Uterus (tissue), 3 donors: ENCODE measurements at regions not wholly inside any gene's neighbourhood (a gene's known extent, or its start where the extent isn't known, plus 50 kb on each side); places are given as distances from the start of the nearest gene placed in this dataset.
A peak's percentile ranks its signal among the peaks of the same experiment; 100 is the strongest.

Experiments
- DNase-seq, 2 donors: peaks; one replicate each; pipeline ENCODE4 v3.0.0-alpha.2; 2019 to 2020
- H3K27ac ChIP-seq, 2 donors: fragments of 200-600 bp; sonication (generic); 1 replicate in 1 of 2; 2 replicates in 1 of 2; pipeline ENCODE4 v1.5.1; 2016 to 2018
- H3K27me3 ChIP-seq, 2 donors: fragments of 200-600 bp; sonication (generic); one replicate each; pipeline ENCODE4 v1.5.1; 2018 to 2019; ENCODE audit warnings: control low read depth in 1 of 2
- H3K36me3 ChIP-seq, 2 donors: fragments of 200-600 bp; sonication (generic); one replicate each; pipeline ENCODE4 v1.5.1; 2019; ENCODE audit warnings: control low read depth in 1 of 2
- H3K4me1 ChIP-seq, 2 donors: fragments of 200-600 bp; sonication (generic); one replicate each; pipeline ENCODE4 v1.5.1; 2018 to 2019; ENCODE audit warnings: control low read depth in 1 of 2
- H3K4me3 ChIP-seq, 2 donors: fragments of 200-600 bp; sonication (generic); 1 replicate in 1 of 2; 2 replicates in 1 of 2; pipeline ENCODE4 v1.5.1; 2018 to 2019; ENCODE audit warnings: mild to moderate bottlenecking in 1 of 2
- H3K9me3 ChIP-seq, 2 donors: fragments of 200-600 bp; sonication (generic); one replicate each; pipeline ENCODE4 v1.5.1; 2019; ENCODE audit warnings: control low read depth in 1 of 2
- CTCF ChIP-seq, 4 experiments: fragments of 200-600 bp in 2 of 4; fragments of 450-650 bp in 2 of 4; sonication (generic) in 2 of 4; IDR thresholded peaks; one replicate each; pipeline ENCODE4 v1.5.1; 2016 to 2019; ENCODE audit warnings: antibody characterized with exemption in 4 of 4, mild to moderate bottlenecking in 2 of 4, moderate library complexity in 1 of 4
- POLR2A ChIP-seq, 2 donors: fragments of 450-650 bp; IDR thresholded peaks; one replicate each; pipeline ENCODE4 v1.6.1; 2016; ENCODE audit warnings: antibody characterized with exemption in 2 of 2, mild to moderate bottlenecking in 1 of 2, moderate library complexity in 1 of 2
- intact Hi-C: fragments of 100-400 bp; cut with DNase I; formaldehyde crosslinking; loops from one replicate; pipeline ENCODE4 v1.15.1; 2023; ENCODE audit warnings: low total_unique reads
- donor health status: DM: yes; HTN: yes; CAD: no.

GRCh38 chr12:28830491-28830890 is 318.6 kb upstream of the FAR2 start:
- H3K36me3 ChIP-seq, result no peaks in the 10 kb centered on the region
- no peaks in the 10 kb centered on the region for H3K27me3 ChIP-seq
- TF ChIP-seq POLR2A (IDR thresholded peaks at IDR 0.05), result no peak
- no peak for TF ChIP-seq CTCF (IDR thresholded peaks at IDR 0.05)
- H3K4me1 ChIP-seq, result no peaks in the 10 kb centered on the region
- H3K9me3 ChIP-seq, result no peaks in the 10 kb centered on the region
- intact Hi-C loops, result no loop called here
- no peak overlapping the region for H3K4me3 ChIP-seq
- no peak overlapping the region for H3K27ac ChIP-seq
- DNase-seq, result no peak

GRCh38 chr12:28844718-28845117 is 304.4 kb upstream of the FAR2 start:
- no peak for DNase-seq
- TF ChIP-seq POLR2A (IDR thresholded peaks at IDR 0.05), result no peak
- TF ChIP-seq CTCF (IDR thresholded peaks at IDR 0.05), result no peak
- Histone ChIP-seq H3K36me3 (no peaks in the 10 kb centered on the region), H3K27ac (no peak overlapping the region), H3K9me3 (no peaks in the 10 kb centered on the region), H3K4me3 (no peak overlapping the region), H3K27me3 (no peaks in the 10 kb centered on the region), H3K4me1 (no peaks in the 10 kb centered on the region)
- intact Hi-C loops, result no loop called here

DNA sequence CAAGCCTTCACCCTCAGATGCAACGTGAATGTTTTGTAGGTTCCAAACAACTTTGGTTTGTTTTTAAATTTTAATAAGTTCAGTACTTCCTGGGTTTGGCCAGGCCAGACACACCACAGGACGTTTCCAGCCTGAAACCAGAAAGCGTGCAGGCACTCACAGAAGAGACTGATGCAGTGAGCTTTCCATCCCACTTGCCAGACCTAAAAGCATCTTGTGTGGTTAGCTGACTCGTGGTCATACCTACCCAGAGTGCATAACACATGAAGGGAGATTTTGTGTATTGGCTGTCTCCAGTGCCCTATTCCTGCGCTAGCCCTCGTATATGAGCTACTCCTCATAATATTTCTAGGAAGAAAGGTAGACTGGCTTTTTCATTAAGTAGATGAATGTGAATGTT is 297.3 kb upstream of the FAR2 start:
- H3K36me3 ChIP-seq, result no peaks in the 10 kb centered on the region
- H3K27me3 ChIP-seq, result no peaks in the 10 kb centered on the region
- intact Hi-C loops, result no loop called here
- H3K4me3 ChIP-seq, result no peak overlapping the region
- H3K27ac ChIP-seq, result no peak overlapping the region
- TF ChIP-seq POLR2A (IDR thresholded peaks at IDR 0.05), result no peak
- TF ChIP-seq CTCF (IDR thresholded peaks at IDR 0.05), result no peak
- H3K9me3 ChIP-seq, result no peaks in the 10 kb centered on the region
- H3K4me1 ChIP-seq, result no peaks in the 10 kb centered on the region
- DNase-seq, result no peak

DNA sequence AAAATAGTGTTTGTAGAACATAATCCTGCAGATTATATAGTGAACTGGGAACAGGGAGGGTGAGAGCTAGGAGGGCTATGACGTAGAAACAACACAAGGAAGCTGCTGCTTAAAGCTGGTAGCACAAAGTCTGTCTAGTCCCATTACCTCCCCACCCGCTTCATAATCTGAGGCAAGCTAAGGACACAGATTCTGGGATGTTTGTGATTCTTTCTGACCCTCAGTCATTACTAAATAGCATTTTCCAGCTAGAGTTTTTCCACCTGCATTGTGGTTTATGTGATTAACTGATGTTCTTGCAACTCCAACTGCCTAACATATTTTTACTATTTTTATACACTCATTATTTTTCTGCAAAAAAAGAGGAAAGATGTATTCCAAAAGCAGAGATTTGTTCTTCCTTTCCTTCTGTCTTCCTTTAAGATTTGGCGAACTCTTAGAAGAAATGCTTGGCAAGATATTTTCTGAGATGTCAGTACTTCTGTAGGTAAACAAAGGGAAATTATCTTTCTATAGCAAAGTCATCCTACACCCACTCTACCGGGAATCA is 293.2 kb upstream of the FAR2 start:
- TF ChIP-seq CTCF (IDR thresholded peaks at IDR 0.05) (no peak), POLR2A (IDR thresholded peaks at IDR 0.05) (no peak)
- no peak overlapping the region for H3K4me3 ChIP-seq
- intact Hi-C loops, result no loop called here
- H3K27ac ChIP-seq, result peak overlapping the region; percentile 31 to 65
- no peaks in the 10 kb centered on the region for H3K27me3 ChIP-seq
- DNase-seq, result no peak
- H3K9me3 ChIP-seq, result no peaks in the 10 kb centered on the region
- no peaks in the 10 kb centered on the region for H3K36me3 ChIP-seq
- no peaks in the 10 kb centered on the region for H3K4me1 ChIP-seq

- Histone ChIP-seq H3K9me3 (no peaks in the 10 kb centered on the region), H3K4me3 (no peak overlapping the region), H3K36me3 (no peaks in the 10 kb centered on the region), H3K27ac (peak overlapping the region in 1 of 2 donors; percentile 65), H3K4me1 (no peaks in the 10 kb centered on the region), H3K27me3 (no peaks in the 10 kb centered on the region)
- intact Hi-C loops, result no loop called here
- TF ChIP-seq POLR2A (IDR thresholded peaks at IDR 0.05), result no peak
- no peak for TF ChIP-seq CTCF (IDR thresholded peaks at IDR 0.05)
- no peak for DNase-seq
These were observed 291.7 kb upstream of the FAR2 start for GRCh38 chr12:28857369-28857768.
